HG03575 (cell line): ENCODE measurements at regions not wholly inside any gene's neighbourhood (a gene's known extent, or its start where the extent isn't known, plus 50 kb on each side); places are given as distances from the start of the nearest gene placed in this dataset.

ENCODE experiments used
- ATAC-seq: cut with Tn5 transposase; IDR thresholded peaks from one replicate; pipeline ENCODE4 v1.9.1; 2021; ENCODE audit not compliant: unreplicated experiment, insufficient number of reproducible peaks, low FRiP score; ENCODE audit errors: extremely low read depth

DNA sequence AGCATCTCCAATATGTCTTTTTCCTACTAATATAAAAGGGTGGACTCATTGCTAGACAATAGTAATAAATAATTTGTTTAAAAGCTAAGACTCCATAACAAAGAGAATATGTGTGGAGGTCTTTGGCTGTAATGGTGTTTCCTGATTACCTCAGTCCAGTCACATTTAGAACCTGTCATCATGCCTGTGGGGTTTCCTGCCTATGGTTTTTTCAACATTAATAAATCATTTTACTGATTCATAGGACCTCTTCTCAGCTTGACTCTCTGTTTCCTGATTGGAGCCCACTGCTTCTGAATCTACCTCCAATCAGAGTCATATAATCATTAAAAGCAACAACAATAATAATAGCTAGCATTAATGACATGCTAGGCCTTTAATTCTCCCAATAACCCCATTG is 52.4 kb upstream of the GNAI1 start:
- ATAC-seq: no peak

DNA sequence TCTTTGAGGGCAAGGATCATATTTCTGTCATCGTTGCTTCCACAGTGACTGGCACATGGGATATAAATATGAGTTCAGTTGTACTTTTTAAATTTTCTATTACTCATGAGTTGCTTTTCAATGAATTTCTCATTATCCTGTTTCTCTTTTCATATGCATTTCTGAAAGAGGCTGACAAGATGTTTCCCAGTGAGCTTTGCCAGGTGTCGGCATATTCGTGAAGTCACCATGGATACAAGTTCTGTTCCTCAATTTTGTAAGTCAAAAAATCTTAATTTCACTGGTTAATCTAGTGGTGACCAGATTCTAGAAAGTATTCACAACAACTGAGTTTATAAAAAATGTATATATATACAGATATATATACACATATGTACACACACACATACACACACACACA is 55.7 kb upstream of the GNAI1 start:
- ATAC-seq: no peak

DNA sequence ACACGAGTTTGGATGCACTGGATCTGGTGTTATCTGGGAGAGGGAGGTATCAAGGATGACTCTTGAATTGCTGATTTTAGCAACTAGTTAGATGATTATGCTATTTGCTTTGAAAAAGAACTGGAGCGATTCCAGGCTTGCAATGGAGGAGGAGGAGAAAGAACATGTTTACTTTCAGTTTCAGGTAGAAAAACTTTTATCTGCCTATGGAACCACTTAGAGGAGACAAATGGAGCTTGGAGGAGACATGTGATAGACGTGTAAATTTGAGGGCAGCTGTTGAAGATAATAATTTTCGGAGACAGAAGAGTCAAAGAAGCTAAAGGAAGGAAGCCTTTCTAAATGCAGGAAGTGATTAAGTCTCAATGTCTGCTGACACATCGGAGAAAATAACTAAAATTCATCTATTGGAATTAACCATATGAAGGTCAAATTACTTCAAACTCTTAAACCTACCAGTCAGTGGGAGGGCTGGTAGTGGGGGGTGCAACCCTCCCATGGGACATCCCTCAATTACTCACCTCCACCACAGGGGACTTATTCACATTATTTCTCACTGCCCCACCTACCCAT is 56.4 kb upstream of the GNAI1 start:
- no peak for ATAC-seq

GRCh38 chr7:80070391-80070790 is 64.2 kb upstream of the GNAI1 start:
- ATAC-seq: no peak

GRCh38 chr7:80066639-80067038 is 68.0 kb upstream of the GNAI1 start:
- no peak for ATAC-seq

- ATAC-seq: no peak
Measured at GRCh38 chr7:80063834-80064233, 70.8 kb upstream of the GNAI1 start.

GRCh38 chr7:80060218-80060806 is 74.3 kb upstream of the GNAI1 start:
- ATAC-seq: no peak

- no peak for ATAC-seq
Measured at GRCh38 chr7:80057488-80057887, 77.1 kb upstream of the GNAI1 start.

GRCh38 chr7:80054356-80054755 is 80.3 kb upstream of the GNAI1 start:
- ATAC-seq: no peak

GRCh38 chr7:80053124-80053523 is 81.5 kb upstream of the GNAI1 start:
- no peak for ATAC-seq

GRCh38 chr7:80047856-80048459 is 86.7 kb upstream of the GNAI1 start:
- no peak for ATAC-seq

GRCh38 chr7:80047032-80047431 is 87.6 kb upstream of the GNAI1 start:
- no peak for ATAC-seq

DNA sequence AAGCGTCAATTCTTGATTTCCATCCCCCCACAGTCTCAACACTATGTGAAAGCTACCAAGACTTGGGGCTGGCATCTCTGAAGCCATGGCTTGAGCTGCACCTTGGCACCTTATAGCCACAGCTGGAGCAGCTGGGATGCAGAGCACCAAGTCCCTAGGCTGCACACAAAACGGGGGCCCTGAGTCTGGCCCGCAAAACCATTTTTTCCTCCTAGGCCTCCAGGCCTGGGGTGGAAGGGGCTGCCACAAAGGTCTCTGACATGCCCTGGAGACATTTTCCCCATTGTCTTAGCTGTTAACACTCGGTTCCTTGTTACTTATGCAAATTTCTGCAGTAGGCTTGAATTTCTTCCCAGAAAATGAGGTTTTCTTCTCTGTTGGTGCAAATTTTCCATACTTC is 89.8 kb upstream of the GNAI1 start:
- no peak for ATAC-seq

DNA sequence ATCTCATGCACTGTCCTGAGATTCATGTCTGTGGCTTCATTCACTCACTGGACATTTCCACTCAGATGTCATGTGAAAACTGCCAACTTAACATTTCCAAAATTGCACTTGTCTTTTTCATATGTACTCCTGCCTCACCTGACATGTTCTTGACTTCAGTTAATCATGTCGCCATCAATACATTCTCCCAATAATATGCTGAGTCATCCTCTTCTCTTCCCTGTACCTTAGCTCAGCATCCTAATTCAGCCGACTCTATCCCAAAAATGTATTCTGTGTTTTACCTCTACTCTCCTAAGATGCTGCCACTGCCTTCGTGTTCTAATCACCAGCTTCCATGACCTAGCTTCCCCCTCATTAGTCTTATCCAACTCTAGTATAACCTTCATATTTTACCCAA is 93.9 kb upstream of the GNAI1 start:
- ATAC-seq: no peak

DNA sequence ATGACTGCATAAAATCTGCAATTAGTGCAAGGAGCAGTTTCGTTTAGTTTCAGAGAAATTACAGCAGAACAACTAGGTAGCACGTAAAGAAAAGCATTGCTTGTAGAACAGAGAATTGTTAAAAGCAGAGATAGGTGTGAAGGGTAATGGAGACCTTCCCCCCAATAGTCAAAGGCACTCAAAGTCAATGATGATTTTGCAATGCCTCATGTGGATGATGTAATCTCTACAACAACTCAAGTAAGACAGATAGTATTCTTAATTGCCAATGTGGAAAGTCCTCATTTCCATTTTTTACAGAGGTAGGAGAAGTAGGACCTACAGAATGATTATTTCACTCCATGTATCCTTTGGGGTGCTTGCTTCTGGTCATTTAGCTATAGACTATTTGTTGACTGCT is 94.3 kb upstream of the GNAI1 start:
- no peak for ATAC-seq

GRCh38 chr7:80039251-80039884 is 95.3 kb upstream of the GNAI1 start:
- ATAC-seq: no peak

DNA sequence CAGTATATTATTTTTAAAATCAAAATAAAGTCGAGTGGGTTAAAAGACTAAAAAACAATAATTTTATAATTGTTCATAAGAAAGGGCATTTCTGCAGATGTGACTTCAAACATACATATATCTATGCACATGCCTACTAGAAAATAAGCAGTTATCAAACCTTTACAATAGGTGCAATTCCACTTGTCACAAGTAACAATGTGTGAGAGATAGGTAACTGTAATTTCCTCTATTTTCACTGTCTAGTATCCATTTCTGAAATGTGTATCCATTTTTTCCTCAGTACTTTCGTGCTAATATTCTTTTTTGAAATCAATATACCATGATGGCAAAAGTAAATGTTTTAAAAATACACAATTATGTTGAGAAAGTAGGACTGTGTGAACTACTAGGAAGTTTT is 96.9 kb upstream of the GNAI1 start:
- no peak for ATAC-seq

DNA sequence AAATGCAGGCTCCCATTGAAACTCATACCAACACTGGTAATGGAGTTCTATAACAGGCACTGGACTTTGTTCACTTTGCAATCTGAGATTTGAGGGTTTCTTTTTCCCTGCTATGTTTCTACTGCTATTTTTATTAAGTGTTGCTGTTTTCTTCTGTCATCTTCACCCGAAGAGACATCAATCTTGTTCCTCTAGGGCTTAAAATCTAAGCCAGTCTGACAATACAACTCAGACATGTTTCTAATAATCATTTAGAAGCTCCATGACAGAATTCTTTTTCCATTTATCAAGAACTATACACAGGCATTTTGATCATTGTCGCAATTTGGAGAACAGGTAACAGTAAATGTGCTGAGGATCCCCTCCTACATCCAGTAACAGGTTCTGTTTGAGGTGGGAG is 98.5 kb upstream of the GNAI1 start:
- no peak for ATAC-seq

DNA sequence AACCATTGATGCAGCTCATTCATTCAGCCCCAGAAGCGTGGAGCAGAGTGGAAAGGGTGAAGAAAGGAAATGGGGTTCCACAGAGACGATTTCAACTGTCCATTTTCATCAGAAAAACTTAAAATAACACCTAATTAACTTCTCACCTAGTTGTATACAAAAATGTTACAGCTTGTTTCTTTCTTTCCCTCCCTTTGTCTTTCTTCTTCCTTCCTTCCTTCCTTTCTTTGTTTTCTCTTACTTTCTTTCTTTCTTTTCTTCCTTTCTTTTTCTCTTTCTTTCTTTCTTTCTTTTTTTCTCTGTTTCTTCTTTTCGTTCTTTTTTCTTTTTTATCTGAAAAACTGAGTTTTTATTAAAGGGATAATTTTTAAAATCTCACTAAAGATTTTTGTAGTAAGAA is 105.9 kb upstream of the GNAI1 start:
- ATAC-seq: no peak

GRCh38 chr7:80027611-80028173 is 106.9 kb upstream of the GNAI1 start:
- ATAC-seq: no peak
